Peyer's patch (tissue), 4 donors: ENCODE measurements at regions not wholly inside any gene's neighbourhood (a gene's known extent, or its start where the extent isn't known, plus 50 kb on each side); places are given as distances from the start of the nearest gene placed in this dataset.

ENCODE experiments used
- POLR2A ChIP-seq, 2 donors: fragments of 450-650 bp; IDR thresholded peaks; one replicate each; pipeline ENCODE4 v1.5.1; 2017; ENCODE audit warnings: antibody characterized with exemption in 2 of 2, mild to moderate bottlenecking in 2 of 2, moderate library complexity in 2 of 2
- TF ChIP-seq, protein P1 (sequence below), 6 experiments: fragments of 450-650 bp in 4 of 6; fragments of 200-600 bp in 2 of 6; sonication (generic) in 1 of 6; IDR thresholded peaks; one replicate each; pipeline ENCODE4 v1.5.1; 2017 to 2019; ENCODE audit warnings: antibody characterized with exemption in 6 of 6, mild to moderate bottlenecking in 3 of 6, moderate library complexity in 1 of 6

DNA sequence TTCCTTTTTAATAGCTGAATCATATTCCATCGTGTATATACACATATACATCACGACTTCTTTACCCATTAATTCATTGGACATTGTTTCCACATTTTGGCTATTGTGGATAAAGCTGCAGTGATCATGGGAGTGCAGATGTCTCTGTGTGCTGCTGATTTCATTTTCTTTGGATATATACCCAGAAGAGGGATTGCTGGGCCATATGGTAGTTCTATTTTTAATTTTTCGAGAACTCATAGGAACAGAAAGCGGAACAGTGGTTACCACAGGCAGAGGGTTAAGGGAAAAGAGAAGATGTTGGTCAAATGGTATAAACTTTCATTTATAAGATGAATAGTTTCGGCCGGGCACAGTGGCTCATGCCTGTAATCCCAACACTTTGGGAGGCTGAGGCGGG, 187.4 kb upstream of the MYOCD start:
- TF ChIP-seq, protein P1, sequence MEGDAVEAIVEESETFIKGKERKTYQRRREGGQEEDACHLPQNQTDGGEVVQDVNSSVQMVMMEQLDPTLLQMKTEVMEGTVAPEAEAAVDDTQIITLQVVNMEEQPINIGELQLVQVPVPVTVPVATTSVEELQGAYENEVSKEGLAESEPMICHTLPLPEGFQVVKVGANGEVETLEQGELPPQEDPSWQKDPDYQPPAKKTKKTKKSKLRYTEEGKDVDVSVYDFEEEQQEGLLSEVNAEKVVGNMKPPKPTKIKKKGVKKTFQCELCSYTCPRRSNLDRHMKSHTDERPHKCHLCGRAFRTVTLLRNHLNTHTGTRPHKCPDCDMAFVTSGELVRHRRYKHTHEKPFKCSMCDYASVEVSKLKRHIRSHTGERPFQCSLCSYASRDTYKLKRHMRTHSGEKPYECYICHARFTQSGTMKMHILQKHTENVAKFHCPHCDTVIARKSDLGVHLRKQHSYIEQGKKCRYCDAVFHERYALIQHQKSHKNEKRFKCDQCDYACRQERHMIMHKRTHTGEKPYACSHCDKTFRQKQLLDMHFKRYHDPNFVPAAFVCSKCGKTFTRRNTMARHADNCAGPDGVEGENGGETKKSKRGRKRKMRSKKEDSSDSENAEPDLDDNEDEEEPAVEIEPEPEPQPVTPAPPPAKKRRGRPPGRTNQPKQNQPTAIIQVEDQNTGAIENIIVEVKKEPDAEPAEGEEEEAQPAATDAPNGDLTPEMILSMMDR (IDR thresholded peaks at IDR 0.05), result no peak
- no peak for TF ChIP-seq POLR2A (IDR thresholded peaks at IDR 0.05)
